PC-3 (cell line): ENCODE measurements at regions not wholly inside any gene's neighbourhood (a gene's known extent, or its start where the extent isn't known, plus 50 kb on each side); places are given as distances from the start of the nearest gene placed in this dataset.

Experiments
- ATAC-seq: fragments of 200-7000 bp; cut with Tn5 transposase; 2 replicates; pipeline ENCODE4 v1.9.1; 2020; ENCODE audit warnings: mild to moderate bottlenecking, moderate library complexity
- BruUV-seq: library from RNA; stranded (reverse); fragments of 400-500 nt; replicated peaks from 2 replicates; lab custom pipeline; 2021; lab: Mats Ljungman, UMichigan
- CTCF ChIA-PET: fragments of 300-600 bp; sonication (Branson Sonifier 250); formaldehyde crosslinking; loops from one replicate; lab custom pipeline; 2022; ENCODE audit warnings: antibody characterized with exemption; lab: Charles Lee
- POLR2A ChIA-PET: fragments of 300-600 bp; sonication (Branson Sonifier 250); formaldehyde crosslinking; loops from one replicate; lab custom pipeline; 2022; ENCODE audit warnings: antibody characterized with exemption; ENCODE audit not compliant: unreplicated experiment; lab: Charles Lee
- DNase-seq: peaks from one replicate; pipeline ENCODE4 v3.0.0-alpha.2; 2015
- H2AFZ ChIP-seq: fragments of 300-600 bp; sonication (generic); 2 replicates; pipeline ENCODE4 v1.6.0; 2016; ENCODE audit warnings: antibody characterized with exemption, low read length
- H3F3A ChIP-seq: fragments of 300-600 bp; sonication (generic); one replicate; pipeline ENCODE4 v1.6.0; 2017; ENCODE audit warnings: antibody characterized with exemption, low read length, control low read depth, mild to moderate bottlenecking; ENCODE audit not compliant: unreplicated experiment
- H3K27ac ChIP-seq: fragments of 300-600 bp; sonication (generic); 2 replicates; pipeline ENCODE4 v1.5.1; 2016; ENCODE audit warnings: mild to moderate bottlenecking, low read length
- H3K27me3 ChIP-seq: fragments of 300-600 bp; sonication (generic); 2 replicates; pipeline ENCODE4 v1.6.1; 2016; ENCODE audit warnings: low read length, mixed read lengths
- H3K36me3 ChIP-seq: fragments of 300-600 bp; sonication (generic); 2 replicates; pipeline ENCODE4 v1.6.1; 2016; ENCODE audit warnings: low read depth, mixed run types, low read length, mixed read lengths
- H3K4me1 ChIP-seq: fragments of 300-600 bp; sonication (generic); 2 replicates; pipeline ENCODE4 v1.5.1; 2016; ENCODE audit warnings: low read length; ENCODE audit not compliant: insufficient read depth
- H3K4me2 ChIP-seq: fragments of 300-600 bp; sonication (generic); 2 replicates; pipeline ENCODE4 v1.6.0; 2016; ENCODE audit warnings: low read length
- H3K4me3 ChIP-seq: fragments of 300-600 bp; sonication (generic); 2 replicates; pipeline ENCODE4 v1.5.1; 2016; ENCODE audit warnings: mild to moderate bottlenecking, low read length, mixed read lengths
- H3K79me2 ChIP-seq: fragments of 300-600 bp; sonication (generic); 2 replicates; pipeline ENCODE4 v1.6.1; 2017; ENCODE audit warnings: low read length, mixed read lengths
- H3K9ac ChIP-seq: fragments of 300-600 bp; sonication (generic); 2 replicates; pipeline ENCODE4 v1.6.0; 2016; ENCODE audit warnings: mild to moderate bottlenecking, low read length
- H3K9me2 ChIP-seq: fragments of 300-600 bp; sonication (generic); replicated peaks from 2 replicates; pipeline ENCODE4 v1.6.1; 2016; ENCODE audit warnings: mixed run types, low read length, mixed read lengths
- H3K9me3 ChIP-seq: fragments of 300-600 bp; sonication (generic); 2 replicates; pipeline ENCODE4 v1.6.1; 2016; ENCODE audit warnings: low read length, mixed read lengths
- H4K20me1 ChIP-seq: fragments of 300-600 bp; sonication (generic); 2 replicates; pipeline ENCODE4 v1.6.1; 2016; ENCODE audit warnings: low read length, mixed read lengths
- EZH2 ChIP-seq: fragments of 300-600 bp; sonication (generic); IDR thresholded peaks from one replicate; pipeline ENCODE4 v1.6.1; 2017; ENCODE audit warnings: antibody characterized with exemption, mild to moderate bottlenecking, low read length; ENCODE audit not compliant: unreplicated experiment
- EZH2phosphoT487 ChIP-seq: fragments of 300-600 bp; sonication (generic); IDR thresholded peaks from 2 replicates; pipeline ENCODE4 v1.6.1; 2018; ENCODE audit warnings: mild to moderate bottlenecking, antibody characterized with exemption, low read length, borderline replicate concordance
- intact Hi-C: fragments of 100-400 bp; cut with micrococcal nuclease; formaldehyde crosslinking; loops from 2 replicates; pipeline ENCODE4 v1.9.0; 2023
- TF ChIP-seq, protein P1 (sequence below): fragments of 300-600 bp; sonication (generic); conservative IDR thresholded peaks from 2 replicates; pipeline ENCODE4 v1.5.1; 2017; ENCODE audit warnings: antibody characterized with exemption, low read depth, mild to moderate bottlenecking, low read length

DNA sequence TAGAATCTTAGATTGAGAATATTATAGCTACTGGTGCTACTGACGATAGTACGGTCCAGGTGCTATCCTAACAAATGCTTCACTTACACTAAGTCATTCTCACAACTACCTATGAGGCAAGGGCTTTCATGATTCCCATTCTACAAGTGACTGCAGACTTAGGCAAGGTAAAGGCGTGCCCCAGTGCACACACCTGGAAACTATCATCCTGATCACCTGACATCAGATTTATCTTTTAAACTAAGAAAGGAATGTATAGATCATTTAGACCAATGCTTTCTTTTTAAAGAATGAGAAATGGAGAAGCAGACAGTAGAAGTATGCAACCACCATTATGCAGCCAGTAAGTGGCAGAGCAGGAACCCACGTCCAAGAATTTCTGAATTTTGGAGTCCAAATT is 59.2 kb upstream of the LRRN1 start:
- Histone ChIP-seq H3K4me3 (no peak overlapping the region), H4K20me1 (no peaks in the 10 kb centered on the region), H3K4me2 (no peak overlapping the region), H3K9ac (no peak overlapping the region), H3F3A (no peaks in the 10 kb centered on the region), H3K79me2 (no peaks in the 10 kb centered on the region), H3K27ac (no peak overlapping the region), H3K27me3 (no peaks in the 10 kb centered on the region), H3K9me2 (no peaks in the 10 kb centered on the region), H3K4me1 (no peaks in the 10 kb centered on the region), H2AFZ (no peak overlapping the region), H3K9me3 (0 out of 2 replicates have a peak, but pooled peaks cover 9% of the 10 kb centered on the region), H3K36me3 (no peaks in the 10 kb centered on the region)
- intact Hi-C loops, result no loop called here
- DNase-seq (no peak), ATAC-seq (no peak)
- CTCF ChIA-PET, result no interaction called here
- no TSS peak for BruUV-seq
- POLR2A ChIA-PET, result no interaction called here
- no peak for TF ChIP-seq EZH2
- TF ChIP-seq, protein P1, sequence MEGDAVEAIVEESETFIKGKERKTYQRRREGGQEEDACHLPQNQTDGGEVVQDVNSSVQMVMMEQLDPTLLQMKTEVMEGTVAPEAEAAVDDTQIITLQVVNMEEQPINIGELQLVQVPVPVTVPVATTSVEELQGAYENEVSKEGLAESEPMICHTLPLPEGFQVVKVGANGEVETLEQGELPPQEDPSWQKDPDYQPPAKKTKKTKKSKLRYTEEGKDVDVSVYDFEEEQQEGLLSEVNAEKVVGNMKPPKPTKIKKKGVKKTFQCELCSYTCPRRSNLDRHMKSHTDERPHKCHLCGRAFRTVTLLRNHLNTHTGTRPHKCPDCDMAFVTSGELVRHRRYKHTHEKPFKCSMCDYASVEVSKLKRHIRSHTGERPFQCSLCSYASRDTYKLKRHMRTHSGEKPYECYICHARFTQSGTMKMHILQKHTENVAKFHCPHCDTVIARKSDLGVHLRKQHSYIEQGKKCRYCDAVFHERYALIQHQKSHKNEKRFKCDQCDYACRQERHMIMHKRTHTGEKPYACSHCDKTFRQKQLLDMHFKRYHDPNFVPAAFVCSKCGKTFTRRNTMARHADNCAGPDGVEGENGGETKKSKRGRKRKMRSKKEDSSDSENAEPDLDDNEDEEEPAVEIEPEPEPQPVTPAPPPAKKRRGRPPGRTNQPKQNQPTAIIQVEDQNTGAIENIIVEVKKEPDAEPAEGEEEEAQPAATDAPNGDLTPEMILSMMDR, result no peak
- TF ChIP-seq EZH2phosphoT487, result no peak

DNA sequence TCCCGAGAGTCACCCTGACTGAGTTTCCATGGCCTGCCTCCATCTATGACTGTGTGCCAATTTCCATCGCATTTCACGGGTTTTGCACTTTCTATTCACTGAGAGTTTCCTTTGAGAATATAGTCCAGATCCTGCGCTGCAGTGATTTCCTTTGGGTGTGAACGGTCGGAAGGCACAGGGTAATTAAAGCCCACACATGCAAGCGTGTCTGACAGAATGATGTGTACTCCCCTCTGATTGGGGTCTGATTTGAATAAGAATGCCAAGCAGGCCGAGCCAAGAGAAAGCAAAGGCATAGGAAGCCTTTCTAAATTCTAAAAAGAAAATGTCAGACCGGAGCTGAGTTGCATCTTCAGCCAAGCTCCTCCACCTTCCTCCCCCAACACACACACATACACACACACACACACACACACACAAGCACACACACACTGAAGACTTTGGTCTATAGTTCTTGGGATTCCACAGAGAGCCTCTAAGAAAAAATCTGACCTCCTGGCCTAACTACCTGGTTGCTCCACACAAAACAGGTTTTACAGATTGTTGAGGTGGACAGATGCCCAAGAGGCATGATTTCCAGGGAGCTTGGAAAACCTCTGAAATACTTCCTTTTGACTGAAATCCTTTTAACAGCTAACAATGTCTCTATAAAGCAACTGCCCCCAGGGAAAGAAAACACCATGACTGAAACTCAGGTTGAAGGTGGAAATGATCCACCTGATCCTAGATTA is 59.7 kb upstream of the LRRN1 start:
- ChIA-PET POLR2A (no interaction called here), CTCF (no interaction called here)
- no peak for ATAC-seq
- Histone ChIP-seq H3K4me1 (no peaks in the 10 kb centered on the region), H3K36me3 (no peaks in the 10 kb centered on the region), H3K4me3 (no peak overlapping the region), H3K9me2 (no peaks in the 10 kb centered on the region), H2AFZ (no peak overlapping the region), H3F3A (no peaks in the 10 kb centered on the region), H4K20me1 (no peaks in the 10 kb centered on the region), H3K9me3 (0 out of 2 replicates have a peak, but pooled peaks cover 14% of the 10 kb centered on the region), H3K27ac (no peak overlapping the region), H3K4me2 (no peak overlapping the region), H3K9ac (no peak overlapping the region), H3K79me2 (no peaks in the 10 kb centered on the region), H3K27me3 (no peaks in the 10 kb centered on the region)
- intact Hi-C loops, result no loop called here
- BruUV-seq, result no TSS peak
- no peak for DNase-seq
- TF ChIP-seq, protein P1, result no peak
- TF ChIP-seq EZH2phosphoT487, result no peak
- TF ChIP-seq EZH2, result no peak

DNA sequence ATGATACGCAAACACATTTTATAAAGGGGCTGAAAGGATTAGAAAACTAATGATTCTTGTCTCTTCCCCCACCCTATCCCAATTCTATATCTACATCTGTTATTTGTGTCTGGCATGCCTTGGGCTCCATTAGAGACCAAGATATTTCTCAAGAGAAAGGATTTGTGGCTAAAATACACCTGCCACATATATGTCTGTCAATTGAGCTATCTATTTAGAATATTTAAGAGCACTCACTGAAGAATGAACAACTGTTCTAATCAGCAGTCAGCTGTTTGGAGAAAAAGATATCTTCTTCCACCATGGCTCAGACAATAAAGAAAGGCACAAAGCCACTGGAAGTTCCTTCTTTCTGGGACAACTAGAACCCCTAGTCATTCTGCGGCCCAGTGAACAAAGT is 61.7 kb upstream of the LRRN1 start:
- Histone ChIP-seq H3K9me3 (peaks cover 23% of the 10 kb centered on the region; the same call in 1 of the 2 replicates), H3K27ac (no peak overlapping the region), H3K4me3 (no peak overlapping the region), H3F3A (no peaks in the 10 kb centered on the region), H3K79me2 (no peaks in the 10 kb centered on the region), H2AFZ (no peak overlapping the region), H3K27me3 (no peaks in the 10 kb centered on the region), H4K20me1 (no peaks in the 10 kb centered on the region), H3K36me3 (no peaks in the 10 kb centered on the region), H3K9me2 (no peaks in the 10 kb centered on the region), H3K4me2 (no peak overlapping the region), H3K9ac (no peak overlapping the region), H3K4me1 (no peaks in the 10 kb centered on the region)
- ATAC-seq, result no peak
- ChIA-PET POLR2A (no interaction called here), CTCF (no interaction called here)
- no TSS peak for BruUV-seq
- TF ChIP-seq, protein P1, result no peak
- TF ChIP-seq EZH2phosphoT487 (no peak), EZH2 (no peak)
- intact Hi-C loops, result no loop called here
- no peak for DNase-seq
